SK-N-MC (cell line): ENCODE measurements at regions not wholly inside any gene's neighbourhood (a gene's known extent, or its start where the extent isn't known, plus 50 kb on each side); places are given as distances from the start of the nearest gene placed in this dataset.

Experiments used
- DNase-seq: peaks from one replicate; pipeline ENCODE4 v3.0.0-alpha.2; 2011; ENCODE audit warnings: low read depth, low spot score
- H3K27ac ChIP-seq: fragments of 200-600 bp; sonication (generic); 2 replicates; pipeline ENCODE4 v1.5.1; 2016; ENCODE audit warnings: mixed run types
- H3K36me3 ChIP-seq: fragments of 200-600 bp; sonication (generic); 2 replicates; pipeline ENCODE4 v1.6.1; 2017; ENCODE audit warnings: antibody characterized with exemption, low read length, mixed read lengths; ENCODE audit not compliant: insufficient read depth
- H3K4me3 ChIP-seq: fragments of 200-600 bp; sonication (generic); 2 replicates; pipeline ENCODE4 v1.5.1; 2016
- H3K9ac ChIP-seq: fragments of 200-600 bp; sonication (generic); 2 replicates; pipeline ENCODE4 v1.8.0; 2017; ENCODE audit warnings: mixed run types, mixed read lengths; ENCODE audit not compliant: insufficient read length
- H3K9me3 ChIP-seq: fragments of 200-600 bp; sonication (generic); 2 replicates; pipeline ENCODE4 v1.6.1; 2017; ENCODE audit warnings: low read depth, mild to moderate bottlenecking, antibody characterized with exemption, low read length, moderate library complexity, mixed read lengths
- EZH2 ChIP-seq: fragments of 200-600 bp; sonication (generic); IDR thresholded peaks from one replicate; pipeline ENCODE4 v1.6.1; 2017; ENCODE audit warnings: antibody characterized with exemption
- FOXP2 ChIP-seq: optimal IDR thresholded peaks from 2 replicates; pipeline ENCODE3; 2011; ENCODE audit warnings: mild to moderate bottlenecking, moderate library complexity; ENCODE audit not compliant: insufficient read depth; ENCODE audit errors: extremely low read length, control extremely low read depth
- POLR2AphosphoS5 ChIP-seq: IDR thresholded peaks from 2 replicates; pipeline ENCODE4 v1.6.1; 2012; ENCODE audit warnings: mild to moderate bottlenecking, low read depth, low read length, borderline replicate concordance

DNA sequence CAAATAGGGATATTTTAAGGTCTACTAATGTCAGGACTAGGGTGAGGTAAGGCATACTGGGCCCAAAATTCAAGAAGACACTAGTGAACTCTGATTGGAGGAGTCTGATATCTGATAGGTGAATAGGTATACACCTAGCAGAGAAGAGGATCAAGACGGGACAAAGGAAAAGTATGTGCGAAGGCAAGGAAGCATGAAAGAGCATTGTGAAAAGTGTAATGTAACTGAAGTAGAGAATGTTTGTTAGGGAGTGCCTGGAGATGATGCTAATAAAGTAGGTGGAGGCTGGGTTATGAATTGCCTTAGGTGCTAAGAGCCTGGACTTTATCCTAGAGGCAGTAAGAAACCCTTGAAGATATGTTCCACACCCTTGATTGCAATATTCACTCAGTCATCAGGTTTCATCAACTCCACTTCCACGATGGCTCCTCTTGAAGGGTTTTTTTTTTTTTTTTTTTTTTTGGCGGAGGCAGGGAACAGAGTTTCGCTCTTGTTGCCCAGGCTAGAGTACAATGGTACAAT lies 49.9 kb upstream of the XIAP start:
- Histone ChIP-seq H3K9me3 (no peaks in the 10 kb centered on the region), H3K9ac (no peak overlapping the region), H3K36me3 (no peaks in the 10 kb centered on the region), H3K4me3 (no peak overlapping the region), H3K27ac (no peak overlapping the region)
- no peak for TF ChIP-seq POLR2AphosphoS5
- TF ChIP-seq FOXP2, result no peak
- TF ChIP-seq EZH2, result no peak
- no peak for DNase-seq
